Body of pancreas (tissue), 4 donors: ENCODE measurements at regions not wholly inside any gene's neighbourhood (a gene's known extent, or its start where the extent isn't known, plus 50 kb on each side); places are given as distances from the start of the nearest gene placed in this dataset.

Experiments
- ATAC-seq: fragments of 150-250 bp; one replicate; pipeline ENCODE4 v1.9.1; 2016
- DNase-seq, 4 donors: peaks; one replicate each; pipeline ENCODE4 v3.0.0-alpha.2; 2019
- H3K27ac ChIP-seq, 4 donors: fragments of 200-600 bp; sonication (generic); 1 replicate in 3 of 4; 2 replicates in 1 of 4; pipeline versions ENCODE4 v1.5.1 to v1.6.1; 2016 to 2019; ENCODE audit warnings: mild to moderate bottlenecking in 1 of 4, mixed read lengths in 1 of 4, moderate library complexity in 1 of 4
- H3K27me3 ChIP-seq, 2 donors: fragments of 200-600 bp; sonication (generic); one replicate each; pipeline ENCODE4 v1.6.0; 2016; ENCODE audit warnings: mild to moderate bottlenecking in 1 of 2
- H3K36me3 ChIP-seq, 2 donors: fragments of 200-600 bp; sonication (generic); replicated peaks in 1 of 2; 2 replicates each; pipeline ENCODE4 v1.5.1; 2016; ENCODE audit warnings: low read depth in 2 of 2; ENCODE audit not compliant: insufficient read depth in 1 of 2
- H3K4me1 ChIP-seq: fragments of 200-600 bp; sonication (generic); one replicate; pipeline ENCODE4 v1.6.0; 2016
- H3K4me3 ChIP-seq, 2 donors: fragments of 200-600 bp; sonication (generic); 1 replicate in 1 of 2; 2 replicates in 1 of 2; pipeline ENCODE4 v1.5.1; 2016 to 2019
- H3K9me3 ChIP-seq, 3 donors: fragments of 200-600 bp; sonication (generic); 1 replicate in 2 of 3; 2 replicates in 1 of 3; pipeline ENCODE4 v1.5.1; 2016
- CTCF ChIP-seq, 7 experiments: fragments of 450-650 bp in 4 of 7; fragments of 200-600 bp in 3 of 7; sonication (generic) in 3 of 7; IDR thresholded peaks; one replicate each; pipeline ENCODE4 v1.5.1; 2016 to 2019; ENCODE audit warnings: antibody characterized with exemption in 7 of 7
- POLR2A ChIP-seq, 3 donors: fragments of 450-650 bp; IDR thresholded peaks; one replicate each; pipeline ENCODE4 v1.6.1; 2016; ENCODE audit warnings: antibody characterized with exemption in 3 of 3, mild to moderate bottlenecking in 2 of 3
- WGBS, 2 donors: methylation state at CpG; one replicate each; pipeline ENCODE4 v1.1.5; 2017; 5-methylcytosine and 5-hydroxymethylcytosine counted together
- intact Hi-C: fragments of 100-400 bp; cut with DNase I; formaldehyde crosslinking; loops from one replicate; pipeline ENCODE4 v1.15.1; 2023

GRCh38 chr1:209157546-209158249, 425.8 kb upstream of the CAMK1G start:
- DNase-seq (no peak), ATAC-seq (no peak)
- Histone ChIP-seq H3K9me3 (no peaks in the 10 kb centered on the region), H3K27me3 (no peaks in the 10 kb centered on the region), H3K4me3 (no peak overlapping the region), H3K36me3 (no peaks in the 10 kb centered on the region), H3K4me1 (no peaks in the 10 kb centered on the region), H3K27ac (no peak overlapping the region)
- intact Hi-C loops = no loop called here
- WGBS, 2 donors = 54 to 67% methylated on average over 5 of the region's 5 CpGs
- no peak for TF ChIP-seq CTCF (IDR thresholded peaks at IDR 0.05)
- no peak for TF ChIP-seq POLR2A (IDR thresholded peaks at IDR 0.05)

GRCh38 chr1:209158851-209159250, 424.7 kb upstream of the CAMK1G start:
- no peaks in the 10 kb centered on the region for H3K27me3 ChIP-seq
- no peaks in the 10 kb centered on the region for H3K4me1 ChIP-seq
- no peak for TF ChIP-seq CTCF (IDR thresholded peaks at IDR 0.05)
- TF ChIP-seq POLR2A (IDR thresholded peaks at IDR 0.05) = no peak
- intact Hi-C loops = no loop called here
- no peaks in the 10 kb centered on the region for H3K9me3 ChIP-seq
- no peak overlapping the region for H3K4me3 ChIP-seq
- no peaks in the 10 kb centered on the region for H3K36me3 ChIP-seq
- ATAC-seq = no peak
- DNase-seq = no peak
- 84 to 92% methylated on average over 1 of the region's 1 CpG for WGBS, 2 donors
- H3K27ac ChIP-seq = no peak overlapping the region

GRCh38 chr1:209160230-209160629, 423.3 kb upstream of the CAMK1G start:
- TF ChIP-seq CTCF (IDR thresholded peaks at IDR 0.05) = no peak
- no peak for TF ChIP-seq POLR2A (IDR thresholded peaks at IDR 0.05)
- Histone ChIP-seq H3K4me1 (no peaks in the 10 kb centered on the region), H3K36me3 (no peaks in the 10 kb centered on the region), H3K27me3 (no peaks in the 10 kb centered on the region), H3K4me3 (no peak overlapping the region), H3K9me3 (no peaks in the 10 kb centered on the region), H3K27ac (no peak overlapping the region)
- no peak for DNase-seq
- no peak for ATAC-seq
- 33 to 37% methylated on average over 2 of the region's 2 CpGs for WGBS, 2 donors
- intact Hi-C loops = no loop called here

GRCh38 chr1:209162651-209163050, 420.9 kb upstream of the CAMK1G start:
- intact Hi-C loops = no loop called here
- ATAC-seq (no peak), DNase-seq (no peak)
- Histone ChIP-seq H3K9me3 (no peaks in the 10 kb centered on the region), H3K4me3 (no peak overlapping the region), H3K27me3 (no peaks in the 10 kb centered on the region), H3K4me1 (peaks cover 2% of the 10 kb centered on the region), H3K36me3 (no peaks in the 10 kb centered on the region), H3K27ac (no peak overlapping the region)
- 78 to 88% methylated on average over 3 of the region's 3 CpGs for WGBS, 2 donors
- TF ChIP-seq POLR2A (IDR thresholded peaks at IDR 0.05) (no peak), CTCF (IDR thresholded peaks at IDR 0.05) (no peak)

GRCh38 chr1:209168204-209168603, 415.3 kb upstream of the CAMK1G start:
- Histone ChIP-seq H3K36me3 (no peaks in the 10 kb centered on the region), H3K27ac (peak overlapping the region; percentile 44 to 62 (median 54)), H3K4me1 (peaks cover 15% of the 10 kb centered on the region), H3K27me3 (no peaks in the 10 kb centered on the region), H3K9me3 (no peaks in the 10 kb centered on the region), H3K4me3 (no peak overlapping the region)
- DNase-seq = peak; percentile 62 to 89 (median 79)
- intact Hi-C loops = no loop called here
- ATAC-seq = peak; percentile 99
- TF ChIP-seq CTCF (IDR thresholded peaks at IDR 0.05) (no peak), POLR2A (IDR thresholded peaks at IDR 0.05) (no peak)
